A549 (cell line): ENCODE measurements at regions not wholly inside any gene's neighbourhood (a gene's known extent, or its start where the extent isn't known, plus 50 kb on each side); places are given as distances from the start of the nearest gene placed in this dataset.

Experiments used
- ATAC-seq, 2 experiments: fragments of 200-7000 bp in 1 of 2; fragments of >200 bp in 1 of 2; cut with Nextera tagmentation in 1 of 2; cut with Tn5 transposase in 1 of 2; 3 replicates each; pipeline versions ENCODE4 v1.8.0 to v1.9.1; 2018 to 2020; ENCODE audit warnings: mild to moderate bottlenecking in 1 of 2, moderate library complexity in 1 of 2
- CTCF ChIA-PET: fragments of 300-600 bp; sonication (Branson Sonifier 250); formaldehyde crosslinking; extraction: SDS; loops from one replicate; lab custom pipeline; 2021; ENCODE audit warnings: antibody characterized with exemption, inconsistent platforms; lab: Yijun Ruan, JAX
- POLR2A ChIA-PET: fragments of 350-600 bp; formaldehyde crosslinking; extraction: SDS; loops from one replicate; lab custom pipeline; 2021; ENCODE audit warnings: antibody characterized with exemption, inconsistent platforms; lab: Yijun Ruan, JAX
- DNase-seq, 2 experiments: peaks; one replicate each; pipeline versions ENCODE4 v3.0.0 to v3.0.0-alpha.2; 2011 to 2016; ENCODE audit warnings: low read depth in 1 of 2, low spot score in 1 of 2
- FAIRE-seq: peaks from 2 replicates; lab custom pipeline; 2011; peaks lifted over from hg19 to GRCh38; lab: Jason Lieb, UNC
- H3K27ac ChIP-seq, 2 experiments: fragments of >200 bp; sonication (Bioruptor Twin); formaldehyde crosslinking; 3 replicates each; pipeline ENCODE4 v1.5.1; 2016 to 2017
- H3K4me1 ChIP-seq: fragments of >200 bp; sonication (Bioruptor Twin); formaldehyde crosslinking; 3 replicates; pipeline ENCODE4 v1.6.1; 2016
- H3K4me2 ChIP-seq: fragments of >200 bp; sonication (Bioruptor Twin); formaldehyde crosslinking; 3 replicates; pipeline ENCODE4 v1.6.1; 2016
- H3K4me3 ChIP-seq: fragments of >200 bp; sonication (Bioruptor Twin); formaldehyde crosslinking; 3 replicates; pipeline ENCODE4 v1.5.1; 2016
- H3K9me3 ChIP-seq: fragments of >200 bp; sonication (Bioruptor Twin); formaldehyde crosslinking; 3 replicates; pipeline ENCODE4 v1.6.1; 2016
- CHD2 ChIP-seq: fragments of 150-350 bp; IDR thresholded peaks from 2 replicates; pipeline ENCODE4 v1.6.1; 2014; ENCODE audit warnings: low read length; ENCODE audit not compliant: partially characterized antibody
- EP300 ChIP-seq, 2 experiments: fragments of >200 bp; sonication (Bioruptor Twin); formaldehyde crosslinking; IDR thresholded peaks; 2 replicates in 1 of 2; 3 replicates in 1 of 2; pipeline ENCODE4 v1.6.1; 2016 to 2017
- ESRRA ChIP-seq: fragments of 150-350 bp; IDR thresholded peaks from 2 replicates; pipeline ENCODE4 v1.6.1; 2014; ENCODE audit warnings: mild to moderate bottlenecking, low read length, borderline replicate concordance
- FOXS1 ChIP-seq: fragments of 250-450 bp; sonication (Bioruptor Pico); IDR thresholded peaks from 2 replicates; pipeline ENCODE4 v1.5.0; 2020; ENCODE audit warnings: mild to moderate bottlenecking, moderate library complexity
- HOXA7 ChIP-seq: fragments of 250-450 bp; sonication (Bioruptor Pico); IDR thresholded peaks from 2 replicates; pipeline ENCODE4 v1.5.0; 2020; ENCODE audit warnings: mild to moderate bottlenecking, moderate library complexity
- HOXB5 ChIP-seq: fragments of 250-450 bp; sonication (Bioruptor Pico); IDR thresholded peaks from 2 replicates; pipeline ENCODE4 v1.5.0; 2020; ENCODE audit warnings: mild to moderate bottlenecking, moderate library complexity
- KDM5A ChIP-seq: fragments of 200-600 bp; sonication (generic); IDR thresholded peaks from 2 replicates; pipeline ENCODE4 v1.6.1; 2016; ENCODE audit warnings: antibody characterized with exemption, mild to moderate bottlenecking
- POLR2A ChIP-seq: IDR thresholded peaks from 2 replicates; pipeline ENCODE4 v1.6.1; 2012; ENCODE audit warnings: mild to moderate bottlenecking, low read length
- POLR2AphosphoS2 ChIP-seq: conservative IDR thresholded peaks from 2 replicates; pipeline ENCODE4 v1.6.1; 2012; ENCODE audit warnings: low read length, improper control_type of control experiment, inconsistent platforms
- RAD21 ChIP-seq, 2 experiments: fragments of >200 bp in 1 of 2; sonication (Bioruptor Twin) in 1 of 2; formaldehyde crosslinking in 1 of 2; IDR thresholded peaks in 1 of 2; conservative IDR thresholded peaks in 1 of 2; 2 replicates in 1 of 2; 3 replicates in 1 of 2; pipeline ENCODE4 v1.6.1; 2012 to 2018; ENCODE audit warnings: inconsistent platforms in 1 of 2
- RARB ChIP-seq: fragments of 250-450 bp; sonication (Bioruptor Pico); IDR thresholded peaks from 2 replicates; pipeline ENCODE4 v1.8.0; 2021; ENCODE audit warnings: mild to moderate bottlenecking, moderate library complexity
- ZNF302 ChIP-seq: fragments of 250-450 bp; sonication (Bioruptor Pico); IDR thresholded peaks from 2 replicates; pipeline ENCODE4 v1.9.0; 2021; ENCODE audit warnings: inconsistent platforms, mild to moderate bottlenecking, moderate library complexity
- WGBS: methylation state at CpG from one replicate; pipeline ENCODE4 v1.1.6; 2017; ENCODE audit errors: missing lambda C conversion rate; 5-methylcytosine and 5-hydroxymethylcytosine counted together
- TF ChIP-seq, protein P1 (sequence below): fragments of >200 bp; sonication (Bioruptor Twin); formaldehyde crosslinking; IDR thresholded peaks from 3 replicates; pipeline ENCODE4 v1.6.1; 2016
- TF ChIP-seq, protein P2 (sequence below): fragments of 150-350 bp; IDR thresholded peaks from 2 replicates; pipeline ENCODE4 v1.6.1; 2014; ENCODE audit warnings: low read depth, mild to moderate bottlenecking, low read length
- TF ChIP-seq, protein P3 (sequence below): IDR thresholded peaks from 2 replicates; pipeline ENCODE4 v1.6.1; 2012; ENCODE audit warnings: low read depth, borderline replicate concordance

DNA sequence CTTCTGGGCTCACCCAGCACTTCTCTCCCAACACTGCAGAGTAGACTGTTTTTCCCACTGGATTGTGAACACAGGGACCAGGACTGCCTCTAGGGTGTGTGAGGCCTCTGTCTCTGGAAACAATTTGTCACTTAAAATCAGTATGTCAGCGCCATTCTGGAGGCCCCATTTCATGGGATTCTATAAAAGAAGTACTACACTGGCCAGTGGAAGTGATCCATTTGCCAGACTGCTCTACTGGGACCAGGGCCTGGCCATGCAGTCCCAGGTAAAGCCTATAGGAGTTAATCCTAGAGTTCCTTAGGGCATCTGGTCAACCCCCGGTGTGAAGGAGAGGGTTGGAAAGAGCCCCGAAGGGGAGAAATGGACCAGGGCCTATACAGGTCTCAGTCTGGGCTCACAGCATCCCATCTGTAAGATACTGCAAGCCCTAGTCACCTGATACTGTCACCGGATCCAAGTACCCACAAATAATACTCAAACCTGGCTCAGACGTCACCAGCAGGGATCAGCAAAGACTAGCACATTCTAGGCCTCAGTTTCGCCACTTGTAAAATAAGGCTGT is 245.0 kb downstream of the FOXD2 start (continued):
- TF ChIP-seq EP300 (IDR thresholded peaks at IDR 0.05) (no peak), FOXS1 (CRISPR knock-in tag) (no peak), RARB (no peak), HOXA7 (CRISPR knock-in tag) (no peak)

DNA sequence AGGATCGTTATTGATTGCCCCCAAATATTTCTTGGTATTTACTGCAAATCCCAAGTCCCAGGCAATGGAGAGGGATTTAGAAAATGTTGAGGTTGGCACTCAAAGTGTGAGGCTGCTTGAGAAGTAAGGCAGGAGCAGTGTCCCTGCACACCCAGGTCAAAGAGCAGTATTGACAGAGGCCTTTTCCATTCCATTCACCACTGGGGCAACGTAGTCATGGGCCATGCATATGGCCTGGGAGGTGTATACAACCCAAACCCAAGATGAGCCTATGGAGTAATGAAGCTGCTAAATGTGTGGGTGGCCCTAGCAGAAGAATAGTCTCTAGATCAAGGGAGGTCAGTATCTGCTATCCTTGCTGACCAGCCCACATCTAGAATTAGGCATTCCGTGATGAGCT is 245.6 kb downstream of the FOXD2 start:
- Histone ChIP-seq H3K4me2 (no peak overlapping the region), H3K4me3 (no peak overlapping the region), H3K4me1 (0 out of 3 replicates have a peak, but pooled peaks cover 4% of the 10 kb centered on the region), H3K27ac (no peak overlapping the region), H3K9me3 (no peaks in the 10 kb centered on the region)
- ATAC-seq (no peak), FAIRE-seq (no peak), DNase-seq (no peak)
- ChIA-PET POLR2A (no interaction called here), CTCF (interaction anchor here (1.9 kb wide), 1 partner anchor 27 kb away, joined by 7 read pairs; no protein-coding TSS in a partner anchor)
- 73% methylated on average over 3 of the region's 3 CpGs for WGBS
- no peak for TF ChIP-seq ZNF302 (CRISPR knock-in tag)
- TF ChIP-seq RAD21 (conservative IDR thresholded peaks at IDR 0.05 in 1 of 2, IDR thresholded peaks at IDR 0.05 in 1 of 2), result no peak
- TF ChIP-seq, protein P1, sequence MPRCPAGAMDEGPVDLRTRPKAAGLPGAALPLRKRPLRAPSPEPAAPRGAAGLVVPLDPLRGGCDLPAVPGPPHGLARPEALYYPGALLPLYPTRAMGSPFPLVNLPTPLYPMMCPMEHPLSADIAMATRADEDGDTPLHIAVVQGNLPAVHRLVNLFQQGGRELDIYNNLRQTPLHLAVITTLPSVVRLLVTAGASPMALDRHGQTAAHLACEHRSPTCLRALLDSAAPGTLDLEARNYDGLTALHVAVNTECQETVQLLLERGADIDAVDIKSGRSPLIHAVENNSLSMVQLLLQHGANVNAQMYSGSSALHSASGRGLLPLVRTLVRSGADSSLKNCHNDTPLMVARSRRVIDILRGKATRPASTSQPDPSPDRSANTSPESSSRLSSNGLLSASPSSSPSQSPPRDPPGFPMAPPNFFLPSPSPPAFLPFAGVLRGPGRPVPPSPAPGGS, result no peak
- TF ChIP-seq KDM5A, result no peak
- no peak for TF ChIP-seq HOXB5 (CRISPR knock-in tag)
- TF ChIP-seq ESRRA, result no peak
- TF ChIP-seq POLR2A, result no peak
- TF ChIP-seq, protein P2, sequence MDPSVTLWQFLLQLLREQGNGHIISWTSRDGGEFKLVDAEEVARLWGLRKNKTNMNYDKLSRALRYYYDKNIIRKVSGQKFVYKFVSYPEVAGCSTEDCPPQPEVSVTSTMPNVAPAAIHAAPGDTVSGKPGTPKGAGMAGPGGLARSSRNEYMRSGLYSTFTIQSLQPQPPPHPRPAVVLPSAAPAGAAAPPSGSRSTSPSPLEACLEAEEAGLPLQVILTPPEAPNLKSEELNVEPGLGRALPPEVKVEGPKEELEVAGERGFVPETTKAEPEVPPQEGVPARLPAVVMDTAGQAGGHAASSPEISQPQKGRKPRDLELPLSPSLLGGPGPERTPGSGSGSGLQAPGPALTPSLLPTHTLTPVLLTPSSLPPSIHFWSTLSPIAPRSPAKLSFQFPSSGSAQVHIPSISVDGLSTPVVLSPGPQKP, result no peak

DNA sequence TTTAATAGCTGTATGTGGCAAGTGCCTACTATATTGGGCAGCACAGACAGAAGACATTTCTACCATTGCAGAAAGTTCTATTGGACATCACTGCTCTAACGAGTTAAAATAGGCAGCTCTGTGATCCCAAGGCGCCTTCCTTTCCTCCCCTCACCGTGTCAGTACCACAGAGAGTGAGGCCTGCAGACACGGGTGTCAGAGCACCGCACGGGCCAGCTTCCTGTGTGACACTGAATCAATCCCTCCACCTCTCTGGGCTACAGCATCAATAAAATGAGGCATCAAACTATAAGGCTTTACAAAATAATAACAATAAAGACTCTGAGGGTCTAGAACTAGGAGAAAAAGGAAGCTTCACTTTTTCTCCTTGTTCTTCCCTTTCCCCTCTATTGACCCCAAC is 246.7 kb downstream of the FOXD2 start:
- ChIA-PET POLR2A (no interaction called here), CTCF (interaction anchor here (0.7 to 1.9 kb wide), 2 partner anchors 25 to 252 kb away, joined by 3 to 7 read pairs; no protein-coding TSS in a partner anchor)
- no peak overlapping the region for H3K4me2 ChIP-seq
- 0 out of 3 replicates have a peak, but pooled peaks cover 4% of the 10 kb centered on the region for H3K4me1 ChIP-seq
- no peak for ATAC-seq
- H3K9me3 ChIP-seq, result no peaks in the 10 kb centered on the region
- no peak for FAIRE-seq
- 73% methylated on average over 6 of the region's 6 CpGs for WGBS
- H3K27ac ChIP-seq, result no peak overlapping the region
- DNase-seq, result no peak
- no peak overlapping the region for H3K4me3 ChIP-seq
- TF ChIP-seq, protein P3, sequence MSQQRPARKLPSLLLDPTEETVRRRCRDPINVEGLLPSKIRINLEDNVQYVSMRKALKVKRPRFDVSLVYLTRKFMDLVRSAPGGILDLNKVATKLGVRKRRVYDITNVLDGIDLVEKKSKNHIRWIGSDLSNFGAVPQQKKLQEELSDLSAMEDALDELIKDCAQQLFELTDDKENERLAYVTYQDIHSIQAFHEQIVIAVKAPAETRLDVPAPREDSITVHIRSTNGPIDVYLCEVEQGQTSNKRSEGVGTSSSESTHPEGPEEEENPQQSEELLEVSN, result no peak
- TF ChIP-seq POLR2AphosphoS2, result no peak
- TF ChIP-seq CHD2, result no peak
- TF ChIP-seq, protein P2, result no peak
